ENCODE measurements at regions not wholly inside any gene's neighbourhood (a gene's known extent, or its start where the extent isn't known, plus 50 kb on each side); places are given as distances from the start of the nearest gene placed in this dataset.

GRCh38 chrX:848386-848785 lies 217.8 kb downstream of the SHOX start:
- TF ChIP-seq CTCF (IDR thresholded peaks at IDR 0.05; ENCODE audit: low read depth, low read length, poor library complexity, severe bottlenecking) (no peak), EZH2phosphoT487 (IDR thresholded peaks at IDR 0.05; ENCODE audit: borderline replicate concordance, low read length) (no peak)

All from DOHH2 (cell line).